HG03135 (cell line): ENCODE measurements at regions not wholly inside any gene's neighbourhood (a gene's known extent, or its start where the extent isn't known, plus 50 kb on each side); places are given as distances from the start of the nearest gene placed in this dataset.
"Not testable (repeated sequence)": the region's sequence is repeated elsewhere in the genome, so short reads cannot be mapped to it uniquely, and the experiment has no call there.

ENCODE experiments used
- ATAC-seq: cut with Tn5 transposase; IDR thresholded peaks from one replicate; pipeline ENCODE4 v1.9.1; 2021; ENCODE audit warnings: mild to moderate bottlenecking, moderate library complexity; ENCODE audit not compliant: unreplicated experiment

DNA sequence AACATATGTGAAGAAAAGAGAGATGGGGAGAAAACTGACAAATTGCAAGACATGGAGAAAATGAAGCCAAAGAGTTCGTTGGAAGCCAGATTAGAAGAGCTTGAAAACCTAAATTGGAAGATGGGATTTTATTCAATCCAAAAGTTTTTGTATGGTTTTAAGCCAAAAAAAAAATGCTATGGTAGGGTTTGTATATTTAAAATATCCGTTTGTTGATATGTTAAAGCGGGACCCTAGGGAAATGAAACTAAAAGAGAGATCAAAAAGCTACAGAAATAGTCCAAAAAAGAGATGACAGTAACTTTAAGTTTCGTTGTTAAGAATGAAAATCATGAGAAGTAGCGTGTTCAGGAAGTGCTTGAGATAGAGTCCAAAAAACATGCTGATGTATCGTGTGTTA lies 617.7 kb upstream of the ADGRL2 start:
- ATAC-seq, result no peak

DNA sequence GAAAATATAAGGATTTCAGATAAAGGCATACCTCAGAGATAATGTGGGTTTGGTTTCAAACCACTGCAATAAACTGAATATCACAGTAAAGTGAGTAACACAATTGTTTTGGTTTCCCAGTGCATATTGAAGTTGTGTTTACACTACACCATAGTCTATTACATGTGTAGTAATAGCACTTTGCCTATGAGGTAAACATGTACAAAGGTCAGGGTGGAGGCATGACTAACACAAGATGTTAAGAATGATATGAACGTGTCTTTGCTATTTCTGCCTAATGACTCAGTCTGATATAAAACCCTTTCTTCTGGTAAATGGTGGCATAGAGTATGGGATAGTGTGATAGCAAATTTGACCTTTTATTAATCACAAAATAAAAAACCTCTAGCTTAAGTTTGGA lies 621.5 kb upstream of the ADGRL2 start:
- ATAC-seq, result no peak

DNA sequence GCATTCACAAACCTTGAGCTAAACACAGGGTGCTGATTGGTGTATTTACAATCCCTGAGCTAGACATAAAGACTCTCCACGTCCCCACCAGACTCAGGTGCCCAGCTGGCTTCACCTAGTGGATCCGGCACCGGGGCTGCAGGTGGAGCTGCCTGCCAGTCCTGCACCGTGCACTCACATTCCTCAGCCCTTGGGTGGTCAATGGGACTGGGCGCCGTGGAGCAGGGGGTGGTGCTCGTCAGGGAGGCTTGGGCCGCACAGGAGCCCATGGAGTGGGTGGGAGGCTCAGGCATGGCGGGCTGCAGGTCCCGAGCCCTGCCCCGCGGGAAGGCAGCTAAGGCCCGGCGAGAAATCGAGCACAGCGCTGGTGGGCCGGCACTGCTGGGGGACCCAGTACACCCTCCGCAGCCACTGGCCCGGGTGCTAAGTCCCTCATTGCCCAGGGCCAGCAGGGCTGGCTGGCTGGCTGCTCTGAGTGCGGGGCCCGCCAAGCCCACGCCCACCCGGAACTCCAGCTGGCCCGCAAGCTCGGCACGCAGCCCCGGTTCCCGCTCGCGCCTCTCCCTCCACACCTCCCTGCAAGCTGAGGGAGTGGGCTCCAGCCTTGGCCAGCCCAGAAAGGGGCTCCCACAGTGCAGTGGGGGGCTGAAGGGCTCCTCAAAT lies 622.2 kb upstream of the ADGRL2 start:
- ATAC-seq, result not testable (repeated sequence)

DNA sequence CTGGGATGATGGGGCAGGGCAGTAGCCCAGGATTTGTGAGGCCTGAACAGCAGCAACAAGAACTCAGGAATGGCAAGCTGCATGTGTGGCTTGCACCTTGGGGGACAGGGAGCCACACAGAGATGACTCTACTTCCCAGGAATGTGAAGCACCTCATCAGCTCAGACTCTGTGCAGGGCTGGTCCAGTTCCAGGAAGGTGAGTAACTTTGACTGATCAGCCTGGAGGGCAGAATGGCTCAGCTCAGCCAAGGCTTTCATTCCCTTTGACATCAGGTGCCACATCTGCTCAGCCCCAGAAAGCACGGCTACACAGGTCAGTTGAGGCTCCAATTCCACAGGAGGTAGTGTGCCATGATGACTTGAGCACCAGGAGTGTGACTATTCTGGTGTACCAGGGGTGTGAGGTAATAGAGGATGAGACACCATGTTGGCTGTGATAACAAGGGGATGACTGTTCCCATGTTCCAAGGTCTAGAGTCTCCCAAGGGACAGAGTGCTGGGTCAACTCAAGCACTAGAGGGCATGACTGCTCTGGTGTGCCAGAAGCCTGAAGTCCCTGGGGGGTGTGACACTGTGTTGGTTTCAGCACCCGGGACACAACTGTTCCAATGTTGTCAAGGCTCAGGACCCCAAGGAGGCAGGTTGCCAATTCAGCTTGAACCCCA lies 625.8 kb upstream of the ADGRL2 start:
- no peak for ATAC-seq

DNA sequence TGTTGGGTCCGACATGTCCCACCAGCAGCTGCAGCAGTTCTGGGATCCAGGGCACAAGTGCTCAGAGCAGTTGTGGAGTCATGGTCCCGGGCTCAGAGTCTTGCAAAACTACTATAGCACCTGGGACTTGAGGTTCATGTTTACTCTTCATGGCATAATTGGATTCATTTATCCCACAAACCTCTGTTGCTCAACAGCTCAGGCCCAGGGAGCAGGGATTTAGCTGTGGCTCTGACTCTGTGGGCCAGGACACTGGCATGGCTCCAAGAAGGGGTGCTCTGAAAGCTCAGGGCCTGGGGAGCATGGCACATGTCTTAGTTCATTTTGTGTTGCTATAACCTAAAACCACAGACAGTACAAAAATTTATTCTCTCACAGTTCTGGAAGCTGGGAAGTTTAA lies 626.7 kb upstream of the ADGRL2 start:
- no peak for ATAC-seq

DNA sequence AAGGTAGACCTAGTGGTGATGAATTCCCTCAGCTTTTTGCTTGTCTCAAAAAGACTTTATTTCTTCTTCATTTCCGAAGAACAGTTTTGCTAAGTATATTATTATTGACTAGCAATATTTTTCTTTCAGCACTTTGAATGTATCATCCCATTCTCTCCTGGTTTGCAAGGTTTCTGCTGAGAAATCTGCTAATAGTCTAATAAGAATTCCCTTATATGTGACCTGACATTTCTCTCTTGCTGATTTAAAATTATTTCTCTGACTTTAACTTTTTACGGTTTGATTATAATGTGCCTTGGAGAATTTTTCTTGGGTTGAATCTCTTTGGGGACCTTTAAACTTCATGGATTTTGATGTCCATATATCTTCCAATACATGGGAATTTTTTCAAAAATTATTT lies 628.3 kb upstream of the ADGRL2 start:
- no peak for ATAC-seq

DNA sequence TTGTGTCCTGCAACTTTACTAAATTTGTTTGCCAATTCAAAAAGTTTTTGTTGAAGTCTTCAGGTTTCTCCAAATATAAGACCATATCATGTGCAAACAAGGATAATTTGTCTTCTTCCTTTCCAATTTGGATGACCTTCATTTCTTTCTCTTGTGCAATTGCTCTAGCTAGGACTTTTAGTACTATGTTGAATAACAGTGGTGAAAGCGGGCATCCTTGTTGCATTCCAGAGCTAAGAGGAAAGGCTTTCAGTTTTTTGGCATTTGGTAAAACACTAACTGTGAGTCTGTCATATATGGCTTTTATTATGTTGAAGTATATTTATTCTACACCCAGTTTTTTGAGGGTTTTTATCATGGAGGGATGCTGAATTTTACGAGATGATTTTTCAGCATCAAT lies 630.0 kb upstream of the ADGRL2 start:
- no peak for ATAC-seq

DNA sequence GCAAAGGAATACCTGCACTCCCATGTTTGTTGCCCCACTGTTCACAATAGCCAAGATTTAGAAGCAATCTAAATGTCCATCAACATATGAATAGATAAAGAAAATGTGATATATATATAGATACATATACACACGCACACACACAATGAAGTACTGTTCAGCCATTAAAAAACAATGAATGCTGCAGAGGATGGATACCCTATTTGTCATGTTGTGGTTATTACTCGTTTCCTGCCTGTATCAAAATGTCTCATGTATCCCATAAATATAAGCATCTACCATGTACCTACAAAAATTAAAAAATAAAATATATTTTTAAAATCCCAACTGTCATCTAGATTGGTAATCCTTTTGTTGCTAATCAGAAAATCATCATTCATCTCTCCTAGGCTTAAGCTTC lies 634.8 kb upstream of the ADGRL2 start:
- no peak for ATAC-seq

DNA sequence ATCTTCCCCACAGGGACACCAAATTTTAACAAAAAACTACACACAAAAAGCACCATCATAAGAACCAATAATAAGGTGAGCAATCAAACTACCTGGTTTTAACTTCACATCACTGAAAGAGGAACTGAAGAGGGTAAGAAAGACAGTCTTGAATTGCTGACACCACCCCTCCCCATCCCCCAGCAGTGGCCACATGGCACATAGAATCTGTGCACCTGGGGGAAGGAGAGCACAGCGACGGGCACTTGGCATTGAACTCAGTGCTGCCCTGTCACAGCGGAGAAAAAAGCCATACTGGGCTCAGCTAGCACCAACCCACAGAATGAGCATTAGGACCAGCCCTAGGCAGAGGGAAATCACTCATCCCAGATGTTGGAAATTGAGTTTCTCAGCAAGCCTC lies 640.0 kb upstream of the ADGRL2 start:
- no peak for ATAC-seq

DNA sequence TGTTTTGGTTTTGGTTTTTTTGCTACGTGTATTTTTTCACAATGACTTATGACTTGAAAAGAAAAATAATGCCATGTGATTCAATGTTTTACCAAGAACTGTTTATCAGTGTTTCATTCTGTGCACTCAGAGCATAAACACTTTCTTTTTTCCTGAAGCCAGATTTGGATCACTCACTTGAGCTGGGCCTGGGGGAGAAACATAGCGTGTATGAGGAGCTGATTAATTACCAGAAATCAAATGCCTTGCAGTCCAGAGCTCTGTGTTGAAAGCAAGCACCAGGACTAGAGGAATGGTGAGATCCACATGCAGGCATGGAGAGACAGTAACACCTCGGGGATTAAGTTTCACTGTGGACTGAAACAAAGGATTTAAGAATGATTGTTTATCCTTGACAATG lies 642.1 kb upstream of the ADGRL2 start:
- no peak for ATAC-seq

DNA sequence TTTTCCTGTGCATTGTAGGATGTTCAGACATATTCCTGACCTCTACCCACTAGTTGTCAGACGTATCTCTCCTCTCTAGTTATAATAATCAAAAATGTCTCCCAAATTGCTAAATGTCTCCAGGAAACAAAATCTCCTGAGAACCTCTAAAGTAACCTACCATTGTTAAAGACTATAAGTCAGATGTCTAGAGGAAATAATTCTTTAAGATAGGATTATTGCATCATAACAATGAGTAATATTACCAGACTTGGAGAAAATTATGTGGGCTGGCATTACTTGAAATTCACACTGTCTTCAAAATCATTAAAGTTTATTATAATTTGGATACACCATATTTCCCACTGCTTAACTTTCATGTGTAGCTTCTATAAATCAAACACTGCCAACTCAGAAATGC lies 643.0 kb upstream of the ADGRL2 start:
- no peak for ATAC-seq

DNA sequence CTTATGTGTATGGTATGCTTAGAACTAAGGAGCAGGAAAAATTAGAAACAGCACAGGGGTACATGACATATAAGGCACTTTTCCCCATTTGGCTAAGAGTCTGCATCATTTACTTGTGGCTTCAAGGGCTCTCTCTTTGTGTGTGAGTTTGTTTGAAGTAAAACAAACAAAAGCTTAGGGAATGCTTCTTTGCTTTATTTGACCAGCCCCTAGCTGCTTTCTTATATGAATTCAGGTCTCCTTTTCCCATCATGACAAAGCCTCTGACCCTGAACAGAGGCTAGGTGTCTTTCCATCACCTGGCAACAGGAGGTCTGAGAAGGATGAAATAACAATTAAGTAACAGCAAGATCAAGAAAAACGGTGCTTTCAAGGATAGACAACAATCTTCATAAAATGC lies 643.8 kb upstream of the ADGRL2 start:
- ATAC-seq, result no peak

DNA sequence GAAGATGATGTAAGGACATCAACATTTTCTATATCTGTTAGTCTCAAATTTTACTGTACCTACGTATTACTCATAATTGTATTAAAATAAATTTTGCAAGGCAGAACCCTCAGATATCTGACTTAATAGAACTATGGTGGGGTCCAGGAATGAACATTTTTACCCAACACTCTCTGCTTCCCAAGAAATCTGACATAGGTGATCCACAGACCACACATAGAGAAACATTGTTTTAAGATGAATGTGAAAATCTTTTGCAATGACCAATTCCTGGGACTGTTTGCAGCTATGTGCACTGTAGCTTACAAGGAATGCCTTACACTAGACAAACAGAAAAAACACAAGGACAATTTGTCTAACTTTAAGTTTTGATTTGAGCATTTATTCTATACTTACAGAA lies 645.6 kb upstream of the ADGRL2 start:
- no peak for ATAC-seq

DNA sequence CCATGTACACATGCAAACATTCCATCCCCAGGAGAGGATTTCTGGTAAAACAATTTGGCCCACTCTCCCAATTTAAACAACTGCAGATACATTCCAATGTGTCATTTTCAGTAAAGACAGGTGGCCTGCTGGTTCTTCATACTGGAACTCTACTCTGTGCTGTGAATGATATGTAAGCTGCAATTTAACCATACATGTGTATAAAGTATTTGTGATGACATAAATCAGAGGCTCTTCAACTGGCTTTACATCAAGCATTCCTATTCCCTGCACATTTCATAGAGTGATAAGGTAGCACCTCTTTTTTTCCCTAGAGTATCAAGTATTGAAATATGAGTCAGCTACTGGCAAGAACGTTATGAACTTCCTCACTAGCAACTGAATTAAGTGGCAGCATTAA lies 649.5 kb upstream of the ADGRL2 start:
- no peak for ATAC-seq

DNA sequence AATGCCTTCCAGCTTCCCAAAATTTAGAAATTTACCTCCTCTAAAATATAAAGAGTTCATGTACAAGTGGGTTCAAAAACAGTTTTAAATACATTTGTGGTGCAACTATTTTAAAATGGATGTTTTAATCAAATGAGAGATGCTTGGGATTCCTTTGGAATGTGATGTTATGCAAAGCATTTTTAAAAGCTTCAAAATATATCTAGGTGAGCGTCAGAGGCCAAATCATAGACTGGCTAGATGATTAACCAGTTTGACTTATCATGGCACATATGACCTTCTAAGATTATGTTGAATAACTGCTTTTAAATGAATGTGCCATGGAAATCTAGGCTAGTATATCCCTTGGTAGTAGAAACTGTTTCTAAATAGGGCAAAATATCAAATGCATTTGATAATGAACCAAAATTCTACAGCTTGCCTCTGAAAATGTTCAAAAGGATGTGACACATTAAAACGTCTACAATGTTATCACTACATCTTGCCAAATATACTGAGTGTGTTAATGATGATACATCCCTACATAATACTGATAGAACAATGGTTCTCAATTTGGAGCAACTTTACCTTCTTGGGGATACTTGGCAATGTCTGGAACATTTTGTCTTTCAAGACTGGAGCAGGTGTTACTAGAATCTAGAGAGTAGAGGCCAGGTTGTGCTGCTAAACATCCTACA lies 650.9 kb upstream of the ADGRL2 start:
- no peak for ATAC-seq

DNA sequence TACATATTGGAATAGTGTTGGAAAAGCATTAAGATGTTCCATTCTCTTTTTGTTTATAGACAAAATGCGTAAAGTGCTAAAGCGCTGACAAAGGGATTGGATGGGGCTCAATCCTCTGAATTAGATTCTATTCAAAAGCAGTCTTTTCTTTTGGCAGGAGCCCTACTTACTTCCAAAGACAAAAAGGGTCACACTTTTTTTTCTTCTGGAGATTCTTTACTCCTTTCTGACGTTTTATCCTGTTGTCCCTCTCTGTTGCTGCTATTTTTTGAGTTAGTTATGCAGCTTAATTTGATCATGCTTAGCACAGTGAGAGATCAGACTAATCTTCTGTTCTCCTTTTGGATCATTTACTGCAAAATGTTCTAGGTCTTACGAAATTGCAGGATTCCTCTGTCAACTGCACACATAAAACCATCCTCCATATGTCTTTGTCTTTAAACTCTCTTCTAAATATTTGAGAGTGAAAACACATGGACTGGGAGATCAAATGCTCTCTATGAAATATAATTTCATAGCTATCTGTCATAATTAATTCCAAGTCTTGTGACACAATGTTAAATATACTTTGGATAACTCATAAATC lies 656.4 kb upstream of the ADGRL2 start:
- ATAC-seq, result no peak

DNA sequence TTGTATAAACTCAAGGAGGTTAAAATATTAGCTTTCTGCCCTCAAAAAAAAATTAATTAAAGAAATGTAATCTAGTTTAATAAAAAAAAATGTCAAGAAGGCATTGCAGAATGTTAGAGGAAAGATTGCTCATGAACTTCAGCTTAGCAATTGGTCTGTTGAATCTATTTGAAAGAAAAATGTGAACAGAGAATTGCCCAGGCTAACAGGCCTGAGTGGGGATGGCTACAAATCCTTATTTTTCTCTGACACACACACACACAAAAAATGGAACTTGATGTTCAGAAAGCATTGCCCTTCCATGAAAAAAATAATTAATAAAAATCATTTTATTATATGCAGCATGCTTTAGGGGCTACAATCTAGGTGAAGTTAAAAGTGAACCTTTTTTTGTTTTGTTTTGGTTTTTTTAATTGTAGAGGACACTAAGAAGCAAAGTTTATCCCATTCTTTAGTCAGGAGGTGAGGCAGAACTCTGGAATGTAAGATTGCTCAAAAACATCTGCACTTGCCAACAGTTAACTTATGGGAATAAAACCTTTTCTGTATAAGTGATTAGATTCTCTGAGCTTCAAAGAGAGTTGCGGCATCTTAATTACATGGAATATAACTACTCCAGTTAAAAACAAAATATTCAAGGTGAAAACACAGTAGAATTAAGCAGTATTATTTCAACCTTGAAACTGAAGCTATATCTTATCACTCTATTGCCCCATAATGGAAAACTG lies 658.5 kb upstream of the ADGRL2 start:
- no peak for ATAC-seq

DNA sequence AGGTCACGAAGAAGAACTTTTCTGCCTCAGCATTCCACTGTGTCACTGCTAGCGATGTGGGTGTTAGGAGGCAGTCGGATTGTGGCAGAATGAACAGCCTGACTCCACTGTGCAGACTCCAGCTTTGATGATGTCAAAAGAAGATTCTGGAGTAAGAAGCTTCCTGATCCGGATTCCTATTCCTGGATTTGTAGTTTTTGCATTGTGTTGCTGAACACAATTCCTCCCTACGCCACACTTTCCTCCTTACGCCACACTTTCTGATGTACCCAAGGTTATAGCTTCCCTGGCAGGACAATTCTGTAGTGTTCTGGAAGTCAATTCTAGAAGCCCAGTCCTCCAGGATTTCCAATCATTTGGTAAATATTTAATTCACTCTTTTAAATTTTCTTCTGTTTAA lies 665.2 kb upstream of the ADGRL2 start:
- ATAC-seq, result no peak

DNA sequence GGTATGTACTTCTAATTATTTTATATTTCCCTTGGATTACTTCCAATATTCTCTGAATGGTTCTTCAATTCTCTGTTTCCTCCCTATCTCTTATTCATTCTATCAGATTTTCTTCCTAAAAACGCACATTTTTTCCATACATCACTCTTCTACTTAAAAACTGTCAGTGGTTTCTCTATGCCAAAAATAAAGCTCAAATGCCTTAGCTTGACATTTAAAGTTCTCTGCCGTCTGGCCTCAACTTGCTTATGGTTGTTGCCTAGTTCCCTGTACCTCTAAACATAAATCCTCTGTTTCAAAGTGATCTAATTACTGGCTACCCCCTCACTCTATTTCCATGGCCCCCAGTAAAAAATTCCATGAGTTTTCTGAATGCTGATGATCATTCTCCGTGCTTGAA lies 671.0 kb upstream of the ADGRL2 start:
- no peak for ATAC-seq

DNA sequence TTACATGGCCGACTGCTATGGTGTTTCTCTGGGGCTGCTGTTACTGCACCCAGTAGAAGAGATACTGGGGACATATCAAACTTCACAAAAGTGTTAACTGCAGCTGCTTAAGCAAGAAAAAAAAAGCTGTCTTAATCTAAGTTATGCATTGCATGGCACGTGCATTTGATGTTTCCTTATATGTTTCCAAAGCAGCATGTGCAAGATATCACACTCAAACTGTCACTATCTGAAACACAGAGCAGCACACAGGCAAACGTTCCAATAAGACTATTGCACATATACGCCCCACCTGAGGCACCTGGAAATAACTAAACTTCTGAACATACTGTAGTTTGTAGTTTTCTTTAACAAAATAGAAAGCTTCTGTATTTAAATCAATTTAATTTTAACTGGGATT lies 671.4 kb upstream of the ADGRL2 start:
- ATAC-seq, result no peak

DNA sequence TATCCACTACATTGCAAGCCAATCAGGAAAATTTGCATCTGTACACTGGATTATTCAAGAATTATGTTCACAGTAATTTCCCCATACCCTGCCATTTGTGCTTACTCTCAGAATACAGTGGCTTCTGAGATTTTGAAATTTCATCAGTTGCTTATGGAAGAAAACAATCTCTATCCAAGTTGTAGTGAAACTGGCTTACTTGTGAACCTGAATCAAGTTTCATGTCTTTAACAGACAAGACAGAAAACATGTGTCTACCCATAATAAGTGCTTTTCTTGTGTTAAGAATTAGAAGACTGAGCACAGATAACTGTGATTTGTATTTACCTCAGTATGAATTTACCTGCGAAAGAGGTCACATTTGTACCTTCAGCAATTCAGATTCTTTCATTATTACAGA lies 672.7 kb upstream of the ADGRL2 start:
- no peak for ATAC-seq
